ENCODE measurements at regions not wholly inside any gene's neighbourhood (a gene's known extent, or its start where the extent isn't known, plus 50 kb on each side); places are given as distances from the start of the nearest gene placed in this dataset.

- Histone ChIP-seq H3K27ac (no peak overlapping the region), H3K4me1 (replicated peaks) (no peaks in the 10 kb centered on the region), H3K4me3 (no peak overlapping the region), H3K36me3 (no peaks in the 10 kb centered on the region), H3K27me3 (replicated peaks; ENCODE audit: insufficient read depth) (no peaks in the 10 kb centered on the region), H3K9me3 (no peaks in the 10 kb centered on the region)
- no peak for DNase-seq (ENCODE audit: low spot score)
- no peak for TF ChIP-seq CTCF (IDR thresholded peaks at IDR 0.05)
- no peak for TF ChIP-seq POLR2A (IDR thresholded peaks at IDR 0.05)
- TF ChIP-seq POLR2AphosphoS5 (IDR thresholded peaks at IDR 0.05) = no peak
- intact Hi-C loops (cut with DNase I) = no loop called here
- WGBS = 89% methylated on average over 3 of the region's 3 CpGs
Observed at GRCh38 chr18:64399566-64399965, 250.7 kb upstream of the LINC00305 start.

- H3K4me1 ChIP-seq (replicated peaks) = no peaks in the 10 kb centered on the region
- TF ChIP-seq POLR2AphosphoS5 (IDR thresholded peaks at IDR 0.05) (no peak), CTCF (IDR thresholded peaks at IDR 0.05) (no peak), POLR2A (IDR thresholded peaks at IDR 0.05) (no peak)
- no peak overlapping the region for H3K27ac ChIP-seq
- H3K36me3 ChIP-seq = no peaks in the 10 kb centered on the region
- 83% methylated on average over 1 of the region's 1 CpG for WGBS
- no peak for DNase-seq (ENCODE audit: low spot score)
- no peaks in the 10 kb centered on the region for H3K9me3 ChIP-seq
- no peaks in the 10 kb centered on the region for H3K27me3 ChIP-seq (replicated peaks; ENCODE audit: insufficient read depth)
- intact Hi-C loops (cut with DNase I) = no loop called here
- H3K4me3 ChIP-seq = no peak overlapping the region
Observed at GRCh38 chr18:64398320-64398719, 249.4 kb upstream of the LINC00305 start.

GRCh38 chr18:64392202-64392601, 243.3 kb upstream of the LINC00305 start:
- no peak for TF ChIP-seq CTCF (IDR thresholded peaks at IDR 0.05)
- no peak for TF ChIP-seq POLR2A (IDR thresholded peaks at IDR 0.05)
- TF ChIP-seq POLR2AphosphoS5 (IDR thresholded peaks at IDR 0.05) = no peak
- intact Hi-C loops (cut with DNase I) = no loop called here
- Histone ChIP-seq H3K4me1 (replicated peaks) (no peaks in the 10 kb centered on the region), H3K4me3 (no peak overlapping the region), H3K9me3 (no peaks in the 10 kb centered on the region), H3K27ac (no peak overlapping the region), H3K36me3 (no peaks in the 10 kb centered on the region), H3K27me3 (replicated peaks; ENCODE audit: insufficient read depth) (no peaks in the 10 kb centered on the region)
- DNase-seq (ENCODE audit: low spot score) = no peak
- 61% methylated on average over 1 of the region's 1 CpG for WGBS

GRCh38 chr18:64384101-64384500, 235.2 kb upstream of the LINC00305 start:
- no peak overlapping the region for H3K27ac ChIP-seq
- no peaks in the 10 kb centered on the region for H3K9me3 ChIP-seq
- TF ChIP-seq POLR2A (IDR thresholded peaks at IDR 0.05) (no peak), POLR2AphosphoS5 (IDR thresholded peaks at IDR 0.05) (no peak), CTCF (IDR thresholded peaks at IDR 0.05) (no peak)
- no peak overlapping the region for H3K4me3 ChIP-seq
- H3K4me1 ChIP-seq (replicated peaks) = no peaks in the 10 kb centered on the region
- no peaks in the 10 kb centered on the region for H3K36me3 ChIP-seq
- 91% methylated on average over 1 of the region's 1 CpG for WGBS
- intact Hi-C loops (cut with DNase I) = no loop called here
- no peak for DNase-seq (ENCODE audit: low spot score)
- H3K27me3 ChIP-seq (replicated peaks; ENCODE audit: insufficient read depth) = no peaks in the 10 kb centered on the region

- 59% methylated on average over 1 of the region's 1 CpG for WGBS
- Histone ChIP-seq H3K36me3 (no peaks in the 10 kb centered on the region), H3K27me3 (replicated peaks; ENCODE audit: insufficient read depth) (no peaks in the 10 kb centered on the region), H3K27ac (no peak overlapping the region), H3K4me1 (replicated peaks) (no peaks in the 10 kb centered on the region), H3K9me3 (no peaks in the 10 kb centered on the region), H3K4me3 (no peak overlapping the region)
- TF ChIP-seq POLR2A (IDR thresholded peaks at IDR 0.05) (no peak), CTCF (IDR thresholded peaks at IDR 0.05) (no peak), POLR2AphosphoS5 (IDR thresholded peaks at IDR 0.05) (no peak)
- intact Hi-C loops (cut with DNase I) = no loop called here
- DNase-seq (ENCODE audit: low spot score) = no peak
Observed at GRCh38 chr18:64380117-64380516, 231.2 kb upstream of the LINC00305 start.
